GM19395 (cell line): ENCODE measurements at regions not wholly inside any gene's neighbourhood (a gene's known extent, or its start where the extent isn't known, plus 50 kb on each side); places are given as distances from the start of the nearest gene placed in this dataset.

ENCODE experiments used
- ATAC-seq: cut with Tn5 transposase; IDR thresholded peaks from one replicate; pipeline ENCODE4 v1.9.1; 2021; ENCODE audit warnings: mild to moderate bottlenecking, moderate library complexity; ENCODE audit not compliant: unreplicated experiment

DNA sequence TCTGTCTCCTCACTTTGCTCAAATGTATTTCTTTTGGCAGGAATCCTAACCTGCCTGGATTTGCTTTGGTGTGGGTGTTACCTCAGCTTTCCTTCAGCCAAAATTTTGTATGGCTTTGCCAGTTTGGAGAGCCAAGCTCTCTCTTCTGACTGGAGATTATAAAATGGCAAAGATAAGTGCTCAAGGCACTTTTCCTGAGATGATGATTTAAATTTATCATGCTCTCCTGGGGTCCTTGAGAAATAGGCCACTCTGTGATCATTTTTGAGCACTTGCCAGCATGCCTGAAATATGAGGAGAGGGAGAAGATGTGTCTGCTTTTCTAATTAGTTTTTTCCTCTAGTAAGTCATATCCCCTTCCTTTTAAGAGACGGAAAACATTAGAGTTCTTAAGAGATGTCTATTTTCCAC, 683.0 kb downstream of the SLC4A3 start:
- no peak for ATAC-seq

DNA sequence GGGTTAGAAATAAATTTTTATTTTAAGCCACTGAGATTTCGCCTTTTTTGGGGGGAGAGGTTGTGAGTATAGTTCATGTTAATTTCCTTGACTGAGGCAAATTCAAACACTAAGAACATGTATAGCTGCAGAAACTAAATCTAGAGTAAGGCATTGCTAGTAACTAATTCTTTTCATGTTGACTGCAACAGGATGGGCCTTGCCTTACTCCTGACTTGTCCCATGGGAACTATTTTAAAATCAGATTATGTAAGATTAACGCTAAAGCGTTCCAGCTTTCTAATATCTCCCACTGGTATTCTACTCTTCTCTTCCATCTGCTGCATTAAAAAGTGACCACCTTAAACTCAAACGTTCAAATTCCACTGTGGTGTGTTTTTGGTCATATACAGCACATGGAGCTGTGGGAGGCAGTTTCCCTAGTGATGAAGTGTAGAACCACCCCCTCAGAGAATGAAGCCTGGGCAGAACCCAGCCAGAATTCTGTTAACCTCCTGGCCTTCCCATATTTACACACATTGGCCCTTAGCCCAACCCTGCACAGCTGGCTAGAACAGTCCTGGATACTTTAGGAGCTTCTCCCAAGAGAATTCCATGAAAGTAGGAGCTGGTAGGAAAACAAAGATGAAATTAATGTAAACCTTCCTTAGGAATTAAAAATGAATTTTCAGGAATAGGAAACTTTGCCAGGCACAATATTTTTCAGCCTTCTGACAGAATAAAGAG, 687.8 kb downstream of the SLC4A3 start:
- ATAC-seq = no peak

DNA sequence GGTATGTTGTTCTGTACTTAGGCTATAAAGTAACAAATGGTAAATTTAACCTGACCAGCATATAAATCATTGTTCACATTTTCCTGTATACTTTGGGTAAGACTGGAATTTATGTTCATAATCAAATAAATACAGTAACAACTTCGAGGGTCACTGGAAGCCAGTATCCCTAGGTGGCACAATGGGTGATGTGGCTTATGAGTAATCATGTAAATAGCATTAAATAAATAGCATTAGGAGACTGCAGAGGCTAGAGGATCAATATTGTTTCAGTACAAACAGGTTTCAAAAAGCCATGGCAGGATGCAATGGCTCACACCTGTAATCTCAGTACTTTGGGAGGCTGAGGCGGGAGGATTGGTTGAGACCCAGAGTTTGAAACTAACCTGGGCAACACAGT, 690.6 kb downstream of the SLC4A3 start:
- no peak for ATAC-seq

DNA sequence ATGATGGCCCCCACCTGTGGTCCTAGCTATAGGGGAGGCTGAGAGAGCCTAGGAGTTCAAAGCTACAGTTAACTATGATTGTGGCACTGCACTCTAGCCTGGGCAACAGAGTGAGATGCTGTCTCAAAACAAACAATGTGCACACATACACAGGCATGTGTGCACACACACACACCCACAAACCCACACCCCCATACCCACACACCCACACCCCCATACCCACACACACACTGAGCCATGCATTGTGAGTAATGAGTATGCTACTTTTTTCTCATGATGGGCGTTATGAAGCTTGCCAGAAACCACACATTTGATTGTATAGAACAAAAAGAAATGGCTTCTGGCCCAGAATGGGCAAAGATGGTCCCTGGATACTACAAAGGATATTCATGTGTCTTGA, 691.1 kb downstream of the SLC4A3 start:
- ATAC-seq = no peak

DNA sequence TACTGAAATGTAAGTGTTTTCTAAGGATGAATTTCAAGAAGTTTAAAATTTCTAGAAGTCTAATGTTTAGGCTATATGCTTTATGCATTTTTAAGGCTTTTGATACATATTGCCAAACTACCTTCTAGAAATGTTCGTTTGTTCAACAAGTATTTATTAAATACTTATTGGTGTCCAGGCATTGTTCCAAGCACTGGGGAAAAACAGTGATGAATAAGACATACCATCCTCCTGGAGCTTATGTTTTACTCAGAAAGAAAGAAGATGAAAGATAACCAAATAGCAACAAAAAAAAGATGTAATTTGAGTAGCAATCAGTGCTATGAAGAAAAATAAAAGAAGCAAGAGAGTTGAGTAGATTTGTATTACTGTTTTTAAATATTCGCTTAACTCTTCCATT, 692.9 kb downstream of the SLC4A3 start:
- no peak for ATAC-seq

DNA sequence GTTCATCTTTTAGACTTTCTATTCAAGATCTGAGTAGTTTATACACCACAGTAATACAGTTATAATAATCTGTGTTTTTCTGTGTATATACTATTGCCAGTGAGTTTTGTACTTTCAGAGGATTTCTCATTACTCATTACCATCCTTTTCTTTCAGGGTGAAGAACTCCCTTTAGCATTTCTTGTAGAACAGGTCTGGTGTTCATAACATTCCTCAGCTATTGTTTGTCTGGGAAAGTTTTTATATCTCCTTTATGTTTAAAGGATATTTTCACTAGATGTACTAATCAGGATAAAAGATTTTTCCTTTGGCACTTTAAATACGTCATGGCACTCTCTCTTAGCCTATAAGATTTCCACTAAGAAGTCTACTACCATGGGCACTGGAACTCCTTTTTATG, 705.5 kb downstream of the SLC4A3 start:
- no peak for ATAC-seq

DNA sequence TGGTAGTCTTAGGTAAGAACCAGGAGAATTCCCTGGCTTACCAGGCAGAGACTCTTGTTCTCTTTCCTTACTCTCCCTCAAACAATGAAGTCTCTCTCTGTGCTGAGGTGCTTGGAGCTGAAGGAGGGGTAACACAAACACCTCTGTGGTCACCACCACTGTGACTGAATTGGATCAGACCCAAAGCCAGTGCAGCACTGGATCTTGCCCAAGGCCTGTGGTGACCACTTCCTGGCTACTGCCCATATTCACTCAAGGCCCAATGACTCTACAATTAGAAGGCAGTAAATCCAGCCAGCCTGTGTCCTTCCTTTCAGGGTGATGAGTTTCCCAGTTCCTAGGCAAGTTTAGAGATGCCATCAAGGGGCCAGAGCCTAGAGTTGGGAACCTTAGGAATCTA, 706.8 kb downstream of the SLC4A3 start:
- ATAC-seq = no peak

DNA sequence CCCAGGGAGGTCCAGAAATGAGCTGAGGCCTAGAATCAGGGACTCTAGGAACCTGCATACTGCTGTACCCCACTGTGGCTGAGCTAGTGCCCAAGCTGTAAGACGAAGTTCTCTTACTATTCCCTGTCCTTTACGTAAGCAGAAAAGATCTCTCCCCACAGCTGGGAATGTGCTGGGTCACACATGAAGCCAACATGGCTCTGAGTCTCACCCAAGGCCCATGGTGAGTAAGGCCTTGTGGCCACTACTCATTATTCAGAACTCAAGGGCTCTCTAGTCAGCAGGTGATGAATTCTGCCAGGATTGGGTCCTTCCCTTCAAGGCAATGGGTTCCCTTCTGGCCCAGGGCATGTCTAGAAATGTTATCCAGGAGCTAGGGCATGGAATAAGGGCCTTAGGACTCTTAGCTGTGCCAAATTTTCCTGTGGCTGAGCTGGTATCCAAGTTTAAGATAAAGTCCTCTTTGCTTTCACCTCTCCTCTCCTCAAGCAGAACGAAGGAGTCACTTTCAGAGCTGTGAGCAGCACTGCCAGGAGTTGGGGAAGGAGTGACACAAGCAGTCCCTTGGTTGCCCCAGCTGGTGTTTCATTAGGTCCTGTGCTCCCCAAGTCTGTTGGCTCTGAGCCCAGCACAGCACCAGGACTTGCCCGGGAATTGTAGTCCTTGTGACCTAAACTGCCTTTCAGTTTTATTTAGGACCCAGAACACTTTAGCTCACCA, 707.6 kb downstream of the SLC4A3 start:
- no peak for ATAC-seq

DNA sequence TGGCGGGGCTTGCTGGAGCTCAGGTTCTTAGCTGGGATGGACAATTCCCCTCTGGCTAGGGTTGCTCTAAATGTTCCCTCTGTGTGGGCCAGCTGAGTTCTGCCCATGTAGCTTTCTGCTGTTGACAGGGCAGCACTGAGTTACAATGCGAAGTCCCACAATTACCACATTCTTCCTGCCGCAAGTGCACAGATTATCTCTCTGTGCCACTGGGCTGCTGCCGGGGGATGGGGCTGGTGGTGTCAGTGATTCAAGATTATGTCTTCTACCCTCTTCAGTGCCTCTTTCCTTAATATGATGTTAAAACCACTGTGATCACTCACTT, 708.1 kb downstream of the SLC4A3 start:
- no peak for ATAC-seq

DNA sequence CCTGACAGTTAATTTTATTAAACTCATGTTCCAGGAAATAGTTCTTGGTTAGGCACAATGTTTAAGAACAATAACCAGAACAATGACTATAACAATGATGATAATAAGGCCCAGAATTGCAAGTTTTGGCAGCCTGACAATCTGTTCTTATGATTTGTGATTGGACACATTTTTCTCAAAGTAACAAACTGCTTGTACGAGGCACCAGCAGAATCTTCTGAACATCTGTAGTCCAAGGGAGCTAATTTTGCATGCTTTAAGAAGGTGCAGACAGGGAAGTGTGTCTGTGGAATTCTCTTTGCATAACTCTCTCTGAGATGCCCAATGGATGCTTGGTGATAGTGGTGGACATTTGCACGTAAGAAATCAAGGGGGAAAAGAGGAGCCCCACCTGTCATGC, 709.3 kb downstream of the SLC4A3 start:
- no peak for ATAC-seq

DNA sequence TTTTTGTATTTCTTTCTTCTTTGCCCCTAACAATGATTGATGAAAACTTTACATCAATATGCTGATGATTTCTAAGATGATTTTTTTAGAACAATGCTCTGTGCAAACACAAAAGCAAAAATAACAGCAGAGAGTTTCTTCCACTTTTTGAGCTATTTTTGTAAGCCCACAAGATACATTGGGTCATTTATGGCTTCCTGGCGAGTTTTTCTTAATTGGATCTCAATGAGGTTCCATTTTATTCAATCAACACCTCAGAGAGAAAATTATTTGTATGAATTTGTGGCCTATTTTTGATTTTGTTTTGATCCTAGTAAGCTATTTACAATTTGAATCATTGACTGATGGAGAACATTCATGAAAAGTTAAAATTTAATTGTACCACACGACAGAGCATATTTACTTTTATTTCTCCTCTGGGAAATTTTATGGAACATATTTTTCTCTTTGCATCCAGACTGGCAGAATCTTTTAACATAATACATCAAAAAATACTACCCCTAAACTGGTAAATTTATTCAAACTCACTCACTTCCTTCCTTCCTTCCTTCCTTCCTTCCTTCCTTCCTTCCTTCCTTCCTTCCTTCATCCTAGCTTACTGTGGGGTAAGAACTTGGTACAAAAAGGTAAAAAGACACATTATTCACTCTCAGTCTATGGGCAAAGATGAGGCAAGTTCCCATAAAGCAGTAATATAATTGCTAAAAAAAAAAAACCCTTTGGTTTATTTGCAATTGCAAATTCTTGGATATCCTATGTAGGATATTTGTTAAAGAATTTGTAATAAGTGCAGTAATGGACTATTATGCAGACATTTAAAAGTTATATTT, 710.4 kb downstream of the SLC4A3 start:
- no peak for ATAC-seq

DNA sequence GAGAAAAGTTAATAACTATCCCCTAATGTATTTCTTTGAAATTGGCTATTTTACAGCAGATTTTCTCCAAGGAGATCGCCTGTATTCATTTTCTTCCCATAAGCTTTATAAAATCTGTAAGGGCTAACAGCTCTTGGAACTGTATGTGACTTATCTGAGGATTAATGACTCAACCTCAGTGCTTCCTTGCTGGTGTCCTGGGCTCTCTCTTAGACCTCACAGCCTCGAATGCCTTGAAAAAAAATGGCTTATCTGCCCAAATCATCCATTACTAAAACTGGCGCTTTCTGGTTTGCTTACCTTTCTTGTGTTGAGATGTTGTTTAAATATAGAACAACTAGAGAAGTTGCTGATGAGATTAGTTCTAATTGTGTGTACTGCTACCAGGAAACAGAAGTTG, 713.6 kb downstream of the SLC4A3 start:
- ATAC-seq = no peak

DNA sequence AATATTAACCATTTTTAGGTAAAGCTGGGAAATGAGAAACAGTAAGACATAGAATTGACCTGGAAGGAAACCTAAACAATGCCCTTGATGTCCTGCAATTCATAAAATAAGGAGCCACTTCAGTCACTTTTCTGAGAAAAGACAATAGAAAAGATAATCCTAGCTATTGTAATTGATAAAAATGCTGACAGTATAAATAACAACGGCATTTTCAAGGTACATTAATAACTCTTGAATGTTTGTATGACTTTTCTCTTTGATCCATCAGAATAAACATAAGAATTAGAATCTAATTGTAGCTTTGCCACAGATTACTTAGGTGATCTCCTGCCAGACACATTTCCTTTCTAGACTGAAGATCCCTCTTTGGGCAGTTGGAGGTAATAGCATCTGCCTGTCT, 719.5 kb downstream of the SLC4A3 start:
- ATAC-seq = no peak

DNA sequence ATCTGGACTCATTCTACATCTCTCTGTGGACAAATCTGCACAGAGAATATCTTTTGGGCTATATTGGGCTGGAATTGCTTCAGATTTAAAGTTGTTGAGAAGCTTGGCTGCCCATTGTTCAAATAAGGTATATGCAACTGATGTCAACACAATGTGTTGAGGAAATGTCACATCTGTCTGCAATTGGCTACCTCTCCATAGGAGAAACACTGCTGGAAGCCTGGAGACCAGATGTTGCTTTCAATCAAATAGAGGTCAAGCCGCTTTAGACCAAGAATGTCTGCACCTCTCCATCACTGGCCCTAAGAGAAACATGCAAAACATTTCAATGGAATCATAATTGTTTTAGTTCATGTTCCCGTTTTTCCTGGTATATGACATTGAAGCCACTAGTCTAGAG, 720.2 kb downstream of the SLC4A3 start:
- ATAC-seq = no peak

DNA sequence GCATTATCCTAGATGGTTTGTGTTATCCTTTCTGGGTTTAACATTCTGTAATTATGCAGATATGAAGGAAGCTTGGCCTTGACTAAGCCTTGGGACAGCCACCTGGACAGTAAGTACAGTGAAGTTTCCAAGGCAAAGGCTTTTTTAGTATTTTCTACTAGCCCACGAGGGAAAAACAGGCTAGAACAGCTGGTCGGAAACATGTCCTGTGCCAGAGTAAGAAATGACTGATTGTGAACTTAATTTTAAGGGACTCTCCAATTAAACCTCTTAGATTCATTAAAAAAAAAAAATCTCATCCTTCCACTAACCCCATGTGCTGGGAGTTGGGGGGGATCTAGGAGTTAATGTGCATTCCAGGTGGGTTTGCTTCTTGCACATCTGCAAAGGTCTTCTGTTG, 720.8 kb downstream of the SLC4A3 start:
- ATAC-seq = no peak

DNA sequence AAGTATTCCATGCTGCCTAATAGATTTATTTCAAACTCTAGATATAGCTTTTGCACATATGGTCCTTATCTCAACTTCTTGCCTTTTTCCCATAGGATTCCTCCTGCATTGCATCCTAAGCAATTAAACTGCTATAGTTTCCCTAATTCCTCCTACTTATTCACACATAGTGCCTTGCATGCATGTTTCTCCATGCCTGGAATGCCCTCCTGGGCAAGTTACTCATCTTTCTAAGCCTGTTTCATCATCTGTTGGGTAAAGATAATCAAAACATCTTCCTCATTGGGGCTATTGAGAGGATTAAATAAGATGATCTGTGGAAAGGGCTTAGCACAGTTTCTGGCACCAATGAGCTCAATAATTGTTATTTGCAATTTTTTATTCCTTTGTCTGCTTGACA, 726.5 kb downstream of the SLC4A3 start:
- no peak for ATAC-seq

DNA sequence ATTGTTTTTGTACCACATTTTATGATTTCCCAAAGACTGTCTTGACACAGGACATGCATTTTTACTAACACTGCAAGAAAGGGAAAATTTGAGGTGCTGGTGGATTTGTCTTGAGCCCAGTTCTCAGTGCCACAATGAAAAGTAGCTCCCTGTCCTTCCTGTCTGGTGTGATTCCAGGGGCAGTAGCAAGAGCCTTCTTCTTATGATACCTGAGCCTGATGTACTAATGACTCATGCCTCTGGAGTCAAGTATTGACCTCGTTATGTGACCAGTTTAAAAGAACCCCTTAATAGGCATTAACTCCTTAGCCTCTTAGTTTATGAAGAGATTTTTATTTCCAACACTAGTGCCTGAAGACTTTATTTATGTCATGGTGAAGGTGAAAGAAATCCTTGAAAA, 728.6 kb downstream of the SLC4A3 start:
- ATAC-seq = no peak

DNA sequence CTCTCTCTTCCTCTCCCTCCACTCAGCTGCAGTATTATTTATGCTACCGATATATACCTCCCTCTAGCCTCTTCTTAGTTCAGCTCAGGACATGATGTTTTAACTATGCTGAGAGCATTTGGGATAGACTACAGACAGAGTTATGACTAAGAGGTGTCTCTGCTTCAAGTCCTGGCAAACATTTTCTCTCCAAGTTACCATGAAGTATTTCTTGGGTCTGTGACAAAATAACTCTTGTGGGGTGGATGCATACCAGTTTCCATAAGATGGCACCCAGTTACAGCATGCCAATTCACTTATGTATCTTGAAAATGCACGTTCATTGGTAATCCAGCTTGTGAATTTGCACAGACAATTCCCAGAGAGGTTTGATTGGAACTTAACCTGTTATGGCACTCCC, 737.6 kb downstream of the SLC4A3 start:
- no peak for ATAC-seq

DNA sequence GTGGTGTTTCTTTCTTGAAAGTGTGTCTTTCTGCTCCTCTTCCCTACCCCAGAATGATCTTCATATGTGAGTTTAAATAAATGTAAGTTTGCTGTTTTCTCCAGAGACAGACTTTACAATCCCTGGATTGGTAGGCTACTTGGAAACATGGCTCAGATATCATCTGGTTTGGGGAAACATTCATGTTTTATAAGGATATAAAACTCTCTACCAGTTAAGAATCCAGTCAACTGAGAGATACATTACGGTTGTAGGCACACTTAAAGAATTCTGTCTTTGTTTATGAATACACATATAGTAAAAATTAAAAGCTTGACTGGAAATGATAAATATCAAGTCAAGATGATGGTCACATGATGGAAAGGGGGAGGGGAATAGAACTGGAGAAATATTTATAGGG, 739.3 kb downstream of the SLC4A3 start:
- no peak for ATAC-seq

DNA sequence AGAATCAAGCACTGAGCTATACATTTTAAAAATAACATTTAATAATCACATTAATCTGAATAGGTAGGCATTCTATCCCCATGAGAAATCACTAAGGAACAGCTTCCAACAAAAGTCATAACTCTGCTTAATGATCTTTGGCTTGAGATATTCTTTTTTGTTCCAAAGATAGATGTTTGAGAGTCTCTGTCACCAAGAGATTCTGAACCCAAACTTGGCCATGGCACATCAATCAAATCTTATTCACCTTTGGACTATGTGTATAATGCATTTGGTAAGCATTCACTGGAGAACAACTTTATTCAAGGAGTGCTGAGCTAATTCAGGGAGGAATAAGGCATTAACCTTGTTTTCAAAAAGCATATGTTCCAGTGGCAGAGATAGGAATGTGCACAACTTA, 743.3 kb downstream of the SLC4A3 start:
- ATAC-seq = no peak

DNA sequence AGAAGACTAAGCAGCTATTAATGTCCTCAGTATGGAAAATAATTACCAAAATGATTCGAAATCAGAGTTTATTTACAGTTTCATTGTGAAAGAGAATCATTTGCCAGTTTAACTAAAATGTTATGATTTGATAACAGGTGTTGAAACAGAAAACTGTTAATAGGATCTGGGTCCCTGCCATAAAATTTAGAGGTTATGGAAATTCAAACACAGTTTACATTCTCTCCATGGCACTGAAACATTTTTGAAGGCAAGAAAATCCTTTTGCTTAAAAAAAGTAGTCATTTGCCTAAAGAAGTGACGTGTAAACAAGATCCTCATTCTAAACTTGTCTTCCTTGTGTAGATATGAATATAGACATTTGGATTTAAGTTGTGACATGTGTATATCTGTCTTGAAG, 743.8 kb downstream of the SLC4A3 start:
- no peak for ATAC-seq

DNA sequence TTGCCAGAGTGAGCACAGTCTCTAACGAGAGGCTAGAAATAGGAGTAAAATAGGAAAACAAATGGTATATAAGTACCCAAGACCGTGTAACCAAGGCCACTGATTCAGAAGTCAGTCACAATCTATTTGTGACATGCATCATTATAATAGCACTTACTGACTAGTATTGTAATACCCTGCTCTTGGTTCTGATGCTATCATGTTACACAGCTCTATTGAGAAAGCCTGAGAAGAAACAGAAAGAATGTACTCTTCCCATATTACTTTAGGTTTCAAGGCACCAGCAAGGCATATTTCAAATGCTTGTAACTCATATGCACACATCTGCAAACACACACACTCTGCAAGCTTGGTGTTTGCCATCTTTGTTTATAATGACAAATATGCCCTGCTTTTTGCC, 746.4 kb downstream of the SLC4A3 start:
- ATAC-seq = no peak
